Dermis microvascular lymphatic vessel endothelial cell (primary cell): ENCODE measurements at regions not wholly inside any gene's neighbourhood (a gene's known extent, or its start where the extent isn't known, plus 50 kb on each side); places are given as distances from the start of the nearest gene placed in this dataset.
"Not testable (repeated sequence)": the region's sequence is repeated elsewhere in the genome, so short reads cannot be mapped to it uniquely, and the experiment has no call there.

Source experiments
- DNase-seq, 2 donors: peaks; one replicate each; pipeline versions ENCODE4 v3.0.0 to v3.0.0-alpha.2; 2010; ENCODE audit warnings: low read depth in 2 of 2

DNA sequence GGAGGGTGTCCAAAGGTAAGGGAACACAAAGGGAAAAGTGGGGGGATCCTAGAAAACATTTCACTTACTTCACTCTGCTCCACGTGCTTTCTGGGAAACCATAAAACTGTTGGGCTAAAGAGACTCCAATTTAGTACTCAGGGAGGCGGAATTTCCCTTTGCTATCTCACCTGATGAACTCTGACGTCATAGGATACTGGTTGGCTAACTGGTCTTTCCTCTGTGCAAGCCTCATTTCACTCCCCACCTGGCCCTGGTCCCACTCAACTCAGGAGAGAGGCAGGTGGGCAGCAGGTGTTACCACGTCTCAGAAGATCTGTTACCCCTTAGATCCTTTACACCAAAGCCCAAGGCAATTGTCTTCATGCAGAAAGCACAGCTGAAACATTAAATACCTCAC, 51.8 kb upstream of the PMAIP1 start:
- DNase-seq: no peak

DNA sequence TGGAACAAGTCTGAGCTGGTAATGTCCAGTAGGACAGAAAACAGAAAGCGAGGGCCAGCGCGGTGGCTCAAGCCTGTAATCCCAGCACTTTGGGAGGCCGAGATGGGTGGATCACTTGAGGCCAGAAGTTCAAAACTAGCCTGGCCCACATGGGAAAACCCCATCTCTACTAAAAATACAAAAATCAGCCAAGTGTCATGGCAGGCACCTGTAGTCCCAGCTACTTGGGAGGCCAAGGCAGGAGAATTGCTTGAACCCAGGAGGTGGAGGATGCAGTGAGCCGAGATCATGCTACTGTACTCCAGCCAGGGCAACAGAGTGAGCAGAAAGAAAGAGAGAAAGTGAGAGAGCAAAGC, 52.3 kb upstream of the PMAIP1 start:
- DNase-seq: not testable (repeated sequence)

DNA sequence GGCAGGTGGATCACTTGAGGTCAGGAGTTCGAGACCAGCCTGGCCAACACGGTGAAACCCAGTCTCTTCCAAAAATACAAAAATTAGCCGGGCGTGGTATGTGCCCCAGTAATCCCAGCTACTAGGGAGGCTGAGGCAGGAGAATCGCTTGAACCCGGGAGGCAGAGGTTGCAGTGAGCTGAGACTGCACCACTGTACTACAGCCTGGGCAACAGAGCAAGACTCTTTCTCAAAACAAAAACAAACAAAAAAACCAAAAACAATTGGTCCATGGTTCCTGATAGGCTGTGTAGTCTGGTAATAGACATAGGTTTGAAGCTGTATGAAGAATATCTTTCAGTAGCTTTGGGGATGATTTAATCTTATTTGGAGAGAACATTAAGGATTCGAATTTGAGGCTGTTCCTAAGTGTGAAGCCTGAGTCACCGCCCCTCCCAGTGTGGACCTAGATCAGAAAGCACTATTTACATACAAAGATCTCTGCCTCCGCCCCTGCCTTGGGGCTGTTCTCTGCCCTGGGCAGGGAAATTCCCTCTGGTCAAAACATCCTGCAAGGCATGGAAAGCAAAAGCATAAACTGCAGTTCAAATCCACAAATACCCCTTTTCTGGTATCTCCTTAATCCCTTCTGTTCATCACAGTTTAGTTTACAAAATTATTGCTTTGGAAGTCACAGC, 52.8 kb upstream of the PMAIP1 start:
- peak in 1 of 2 donors; percentile 74 for DNase-seq

DNA sequence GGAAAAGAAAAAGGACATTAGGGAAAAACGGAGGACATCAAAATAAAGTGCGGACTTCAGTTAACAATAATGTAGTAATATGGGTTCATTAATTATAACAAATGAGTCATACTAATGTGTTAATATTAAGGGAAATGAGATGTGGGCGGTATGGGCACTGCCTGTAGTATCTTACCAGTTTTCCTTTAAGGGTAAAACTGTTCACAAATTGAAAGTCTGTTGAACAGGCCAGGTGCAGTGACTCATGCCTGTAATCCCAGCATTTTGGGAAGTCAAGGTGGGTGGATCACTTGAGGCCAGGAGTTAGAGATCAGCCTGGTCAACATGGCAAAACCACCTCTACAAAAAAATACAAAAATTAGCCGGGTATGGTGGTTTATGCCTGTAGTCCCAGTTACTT, 56.8 kb upstream of the PMAIP1 start:
- no peak for DNase-seq

DNA sequence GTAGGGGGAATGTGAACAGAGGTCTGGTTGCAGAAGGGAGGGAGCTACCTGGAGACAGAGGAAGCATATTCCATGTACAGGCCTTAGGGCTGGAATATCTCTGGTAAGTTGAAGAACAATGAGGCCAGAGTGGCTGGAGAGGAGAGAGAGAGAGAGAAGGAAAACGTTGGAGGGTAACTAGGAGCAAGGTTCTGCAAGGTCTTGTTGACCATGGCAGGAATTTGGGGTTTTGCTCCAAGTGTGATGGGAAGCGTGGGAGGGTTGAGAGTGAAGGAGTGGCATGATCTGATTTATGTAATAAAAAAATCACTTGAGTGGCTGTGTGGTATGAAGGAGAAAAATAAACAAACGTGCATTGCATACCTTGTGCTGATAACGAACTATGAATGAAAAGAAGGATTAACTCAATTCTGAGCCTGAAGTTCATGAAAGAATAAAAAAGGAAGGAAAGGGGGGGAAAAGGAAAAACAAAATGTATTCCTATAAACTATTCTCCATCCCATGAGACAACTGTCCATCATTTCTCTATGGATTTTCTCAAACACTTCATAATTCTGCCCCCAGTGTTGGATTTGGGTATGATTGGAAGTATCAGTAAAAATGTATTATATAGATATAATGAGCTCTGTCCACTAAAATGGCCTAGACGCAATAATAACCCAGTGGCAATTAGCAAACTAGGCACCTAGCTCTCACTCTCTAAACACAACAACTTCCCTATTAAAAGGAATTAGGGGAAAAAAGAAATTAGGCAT, 59.7 kb upstream of the PMAIP1 start:
- peak in 1 of 2 donors; percentile 9 for DNase-seq

DNA sequence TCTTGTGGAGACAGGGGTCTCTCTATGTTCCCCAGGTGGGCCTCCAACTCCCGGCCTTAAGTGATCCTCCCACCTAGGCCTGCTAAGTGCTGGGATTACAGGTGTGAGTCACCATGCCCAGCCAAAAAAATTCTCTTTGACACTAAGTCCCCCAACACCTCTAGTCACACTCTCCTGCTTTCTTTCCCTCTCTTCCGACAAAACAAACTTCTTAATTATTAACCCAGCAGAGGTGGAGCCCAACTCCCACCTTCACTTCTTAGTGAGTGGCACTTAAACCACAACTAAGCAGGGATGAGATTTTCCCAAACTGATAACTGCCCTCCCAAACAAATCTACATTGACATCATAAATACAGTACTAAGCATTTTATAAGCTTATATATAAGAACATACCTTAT, 60.5 kb upstream of the PMAIP1 start:
- no peak for DNase-seq

DNA sequence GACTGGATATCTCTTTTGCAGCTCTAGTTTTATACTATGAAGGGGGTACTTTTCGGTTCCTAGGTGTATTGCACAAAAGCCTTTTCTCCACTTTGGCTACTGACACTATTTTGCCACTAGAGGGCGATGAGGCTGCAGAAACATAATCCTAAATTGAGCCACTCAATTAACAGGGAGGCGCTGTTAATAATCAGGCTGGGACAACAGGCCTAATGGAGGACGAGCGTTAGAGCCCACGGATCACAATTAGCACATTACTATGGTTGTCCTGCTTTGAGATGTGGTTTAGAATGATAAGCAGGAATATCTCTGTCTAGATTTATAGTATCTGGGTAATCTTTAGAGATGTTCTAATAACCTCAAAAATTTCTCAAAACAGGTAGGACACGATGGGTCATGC, 62.2 kb upstream of the PMAIP1 start:
- peak; percentile 65 to 77 for DNase-seq

DNA sequence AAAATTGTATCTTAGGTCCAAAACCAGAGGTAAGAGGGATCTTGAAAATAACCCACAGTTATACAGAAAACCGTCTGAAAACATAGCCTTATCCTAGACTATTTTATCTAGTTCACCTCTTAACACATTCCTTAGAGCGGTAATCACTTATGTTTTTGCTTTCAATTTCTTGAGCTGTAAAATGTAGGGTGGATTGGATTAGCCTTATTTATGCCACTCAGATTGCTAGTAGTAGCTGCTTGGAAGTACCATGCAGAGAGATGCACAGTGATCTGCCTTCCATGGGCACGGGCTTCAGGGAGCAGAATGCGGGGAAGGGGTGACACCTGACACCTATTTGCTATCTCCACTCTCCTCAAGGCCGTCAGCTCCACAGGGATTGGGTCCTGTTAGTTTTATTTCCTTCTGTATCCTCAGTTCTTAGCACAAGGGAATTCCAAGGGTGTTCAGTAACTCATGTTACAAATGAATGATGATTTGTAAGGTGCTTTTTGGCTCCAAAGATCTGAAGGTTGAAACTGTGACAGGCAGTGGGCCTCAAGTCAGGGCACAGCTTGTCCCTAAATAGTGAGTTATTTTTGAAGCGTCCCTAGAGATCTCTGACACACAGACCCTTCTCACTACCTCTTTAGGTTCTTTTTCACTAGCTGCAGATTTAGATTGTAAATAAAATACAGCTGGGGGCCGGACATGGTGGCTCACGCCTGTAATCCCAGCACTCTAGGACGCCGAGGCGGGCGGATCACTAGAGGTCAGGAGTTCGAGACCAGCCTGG, 64.0 kb upstream of the PMAIP1 start:
- DNase-seq: no peak

DNA sequence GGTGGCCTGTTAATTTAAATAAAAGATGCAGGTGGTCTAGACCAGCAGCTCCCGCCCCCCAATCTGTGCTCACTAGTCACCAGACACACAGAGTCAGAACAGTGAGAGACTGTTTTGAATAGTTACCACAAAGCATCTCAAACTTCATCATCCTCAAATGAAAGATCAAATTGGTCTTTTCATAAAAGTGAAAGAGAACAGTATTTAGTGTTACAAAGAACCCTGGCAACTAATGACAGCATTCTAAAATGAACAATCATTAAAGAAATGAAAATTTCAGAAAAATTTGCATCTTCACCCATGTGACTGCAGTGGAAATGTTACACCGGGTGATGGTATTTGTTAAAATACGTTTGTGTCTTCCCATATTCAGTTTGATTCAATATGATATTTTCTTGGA, 65.5 kb upstream of the PMAIP1 start:
- no peak for DNase-seq

DNA sequence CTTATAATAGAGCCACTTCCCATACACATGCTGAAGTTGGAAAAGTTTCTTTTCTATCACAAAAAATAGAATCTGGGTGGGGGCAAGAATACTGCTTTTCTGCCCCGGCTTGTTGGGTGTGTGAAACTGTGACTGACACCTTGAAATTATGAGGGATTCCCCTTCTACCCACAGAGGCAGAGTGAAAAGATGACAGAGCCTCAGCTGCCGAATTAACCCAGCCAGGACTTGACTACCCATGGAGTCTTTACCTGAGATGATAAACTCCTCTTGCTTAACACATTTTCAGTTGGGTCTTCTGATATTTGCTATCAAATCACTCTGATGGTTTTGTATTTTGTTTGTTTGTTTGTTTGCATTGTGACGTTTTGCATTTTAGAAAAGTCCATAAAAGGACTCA, 66.0 kb upstream of the PMAIP1 start:
- DNase-seq: no peak

DNA sequence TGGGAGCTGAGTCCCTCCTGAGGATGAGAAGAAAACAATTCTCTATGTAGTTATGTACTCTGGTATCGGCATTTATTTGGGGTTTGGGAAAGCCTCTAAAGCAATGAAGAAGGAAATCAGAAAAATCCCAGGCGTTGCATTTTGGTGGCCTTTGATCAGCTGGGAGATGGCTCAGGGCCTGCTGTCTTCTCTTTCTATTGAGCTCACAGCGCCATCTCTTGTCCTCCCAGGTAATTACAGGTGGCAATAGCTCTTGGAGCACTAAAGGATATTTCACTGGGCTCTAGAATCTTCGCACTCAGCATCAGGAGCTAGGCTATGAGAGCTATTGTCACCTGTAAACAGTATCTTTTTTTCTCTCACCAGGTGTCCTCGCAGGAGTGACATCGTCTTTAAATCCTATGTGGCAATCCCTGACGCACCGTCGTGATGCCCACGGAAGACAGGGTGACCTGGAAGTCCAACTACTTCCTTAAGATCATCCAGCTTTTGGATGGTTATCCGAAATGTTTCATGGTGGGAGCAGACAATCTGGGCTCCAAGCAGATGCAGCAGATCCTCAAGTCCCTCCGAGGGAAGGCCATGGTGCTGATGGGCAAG, 76.1 kb upstream of the PMAIP1 start:
- DNase-seq: peak; percentile 46 to 72

DNA sequence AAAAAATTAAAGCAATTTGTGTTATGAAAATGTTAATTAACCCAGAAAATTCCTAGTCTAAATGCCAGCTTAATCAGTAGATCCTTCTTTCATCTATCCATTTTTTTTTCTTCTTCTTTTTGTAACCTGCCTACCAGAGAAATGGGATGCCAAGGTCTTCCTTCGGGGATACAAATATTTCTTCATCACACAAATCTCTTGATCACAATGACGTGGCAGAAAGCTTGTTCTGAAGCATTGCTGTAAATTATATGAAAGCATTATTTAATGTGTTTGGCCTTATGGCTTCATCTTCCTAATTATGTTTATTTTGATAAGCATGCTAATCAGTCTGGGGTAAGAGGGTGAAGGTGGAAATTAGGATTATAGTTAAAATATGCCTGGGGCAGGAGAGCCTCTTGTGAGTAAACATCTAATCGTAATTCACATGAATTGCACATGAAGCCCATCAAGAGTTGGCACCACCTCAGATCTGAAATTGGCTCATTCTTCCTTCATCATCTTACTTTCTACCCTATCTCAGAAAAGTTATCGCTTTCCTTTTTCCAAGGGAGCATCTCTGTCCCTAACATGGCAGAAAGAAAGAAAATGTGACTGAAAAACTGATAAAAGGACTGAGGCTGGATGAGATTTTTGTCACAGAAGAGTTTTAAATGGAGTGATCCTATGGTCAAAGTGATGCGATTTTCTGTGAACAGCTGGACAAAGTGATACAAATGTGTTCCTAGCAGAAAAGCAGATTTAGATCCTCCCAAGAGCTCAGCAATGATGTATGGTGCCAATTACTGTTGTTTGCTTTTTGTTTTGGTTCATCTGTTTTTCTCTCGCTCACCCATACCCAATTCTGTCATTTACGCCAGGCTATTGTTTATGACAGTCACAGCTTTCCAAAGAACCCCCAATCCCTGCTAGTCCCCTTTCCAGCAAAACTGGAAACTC, 76.9 kb upstream of the PMAIP1 start:
- no peak for DNase-seq

DNA sequence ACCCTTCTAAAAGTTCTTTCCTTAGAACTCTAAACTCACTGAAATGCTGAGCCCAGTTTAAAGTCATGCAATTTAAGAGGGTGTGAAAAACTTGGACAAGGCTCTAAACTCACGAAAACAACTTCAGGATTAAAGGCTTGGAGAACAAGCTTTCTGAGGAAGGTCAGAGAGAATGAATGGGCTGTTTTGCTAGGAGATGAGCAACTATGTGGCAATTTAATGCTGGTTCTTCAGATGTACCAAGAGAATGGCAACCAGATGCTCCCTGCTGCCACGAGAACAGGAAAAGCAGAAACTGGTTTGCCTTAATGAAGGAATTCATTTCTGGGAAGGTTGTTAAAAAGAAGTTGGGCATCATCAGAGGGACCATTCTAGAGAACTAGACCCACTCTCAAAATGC, 77.8 kb upstream of the PMAIP1 start:
- no peak for DNase-seq

DNA sequence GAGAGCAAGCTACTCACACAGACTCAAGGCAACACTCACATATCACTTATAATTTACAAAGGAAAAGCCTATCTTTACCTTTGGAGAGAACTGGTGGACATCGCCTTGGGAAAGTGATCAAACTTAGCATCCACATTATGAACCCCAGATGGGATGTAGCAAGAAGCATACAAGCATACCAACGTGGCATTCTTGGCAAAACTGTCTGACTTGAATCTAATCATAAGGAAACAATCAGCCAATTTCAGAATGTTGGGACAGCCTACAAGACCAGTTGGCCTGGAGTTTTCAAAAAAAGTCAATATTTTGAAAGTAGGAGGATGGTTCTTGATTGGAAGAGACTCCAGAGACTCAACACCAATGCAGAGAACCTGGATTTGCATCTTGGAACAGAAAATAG, 79.1 kb upstream of the PMAIP1 start:
- no peak for DNase-seq

DNA sequence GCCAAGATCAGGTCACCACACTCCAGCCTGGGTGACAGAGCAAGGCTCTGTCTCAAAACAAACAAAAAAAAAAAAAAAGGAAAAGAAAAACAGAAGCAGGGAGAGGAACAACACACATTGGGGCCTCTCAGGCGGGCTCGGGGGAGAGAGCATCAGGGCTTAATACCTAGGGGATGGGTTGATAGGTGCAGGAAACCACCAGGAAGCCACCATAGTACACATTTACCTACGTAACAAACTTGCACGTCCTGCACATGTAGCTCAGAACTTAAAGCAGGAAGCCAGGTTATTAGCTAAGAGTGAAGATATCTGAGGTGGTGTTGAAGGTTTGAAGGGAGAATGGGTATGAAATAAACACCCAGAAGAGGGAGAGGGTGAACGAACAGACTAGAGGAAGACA, 81.0 kb upstream of the PMAIP1 start:
- no peak for DNase-seq

DNA sequence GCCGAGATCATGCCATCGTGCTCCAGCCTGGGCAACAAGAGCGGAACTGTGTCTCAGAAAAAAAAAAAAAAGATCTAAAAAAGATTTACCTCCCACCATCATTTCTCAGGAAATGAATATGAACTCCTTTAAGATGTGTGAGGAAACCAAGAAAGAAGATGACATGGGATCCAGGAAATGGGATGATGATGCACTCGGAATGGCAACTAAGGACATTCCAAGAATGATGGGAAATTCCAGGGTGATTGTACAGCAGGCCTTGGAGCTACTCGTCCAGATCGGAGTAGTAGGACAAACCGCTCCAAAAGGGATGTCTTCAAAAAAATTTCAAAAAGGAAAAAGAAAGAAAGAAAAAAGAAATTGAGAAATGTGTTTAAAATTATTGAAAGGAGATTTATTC, 84.9 kb upstream of the PMAIP1 start:
- DNase-seq: peak in 1 of 2 donors; percentile 24

DNA sequence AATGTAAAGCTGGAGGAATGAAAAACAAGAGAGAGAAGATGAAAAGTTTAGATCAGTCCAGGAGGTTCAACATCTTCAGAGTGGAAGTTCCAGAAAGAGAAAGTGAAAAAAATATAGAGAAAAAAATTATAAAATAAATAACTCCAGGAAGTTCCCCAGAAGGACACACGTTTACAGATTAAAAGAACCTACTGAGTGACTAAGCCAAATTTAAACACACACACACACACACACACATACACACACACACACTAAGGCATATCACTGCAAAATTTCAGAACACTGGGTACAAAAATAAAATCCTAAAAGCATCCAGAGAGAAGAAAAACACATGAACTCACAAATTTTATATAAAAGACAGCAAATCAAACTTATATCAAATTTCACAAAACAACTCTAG, 85.9 kb upstream of the PMAIP1 start:
- DNase-seq: no peak

DNA sequence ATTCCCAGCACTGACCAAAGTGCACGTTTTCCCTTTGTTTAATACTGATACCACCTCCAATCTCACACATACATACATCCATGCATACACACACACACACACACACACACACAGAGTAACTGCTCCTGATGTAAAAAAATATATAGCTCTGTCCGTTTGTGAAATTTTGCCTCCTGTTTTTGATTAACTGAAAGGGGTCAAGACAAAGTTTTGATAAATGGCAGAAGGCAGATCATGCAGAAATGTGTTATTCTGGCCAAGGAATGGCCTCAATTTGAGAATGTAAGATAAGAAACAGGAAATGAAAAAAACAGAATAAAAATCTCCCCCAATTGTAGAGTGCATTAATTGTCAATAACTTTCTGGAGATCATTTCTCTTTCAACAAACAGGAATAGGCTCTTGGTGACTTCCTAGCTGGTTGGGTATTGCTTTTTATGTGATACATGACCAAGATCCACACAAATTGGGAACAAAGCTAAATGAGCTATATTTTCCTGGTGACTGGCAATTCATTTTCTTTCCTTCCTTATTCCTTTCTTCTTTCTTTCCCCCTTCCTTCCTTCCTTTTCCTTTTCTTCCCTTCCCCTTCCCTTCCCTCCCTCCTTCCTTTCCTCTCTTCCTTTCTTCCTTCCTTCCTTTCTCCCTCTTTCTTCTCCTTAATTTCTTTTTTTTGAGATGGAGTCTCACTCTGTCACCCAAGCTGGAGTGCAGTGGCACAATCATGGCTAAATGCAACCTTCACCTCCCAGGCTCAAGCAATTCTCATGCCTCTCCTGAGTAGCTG, 88.9 kb upstream of the PMAIP1 start:
- DNase-seq: no peak

DNA sequence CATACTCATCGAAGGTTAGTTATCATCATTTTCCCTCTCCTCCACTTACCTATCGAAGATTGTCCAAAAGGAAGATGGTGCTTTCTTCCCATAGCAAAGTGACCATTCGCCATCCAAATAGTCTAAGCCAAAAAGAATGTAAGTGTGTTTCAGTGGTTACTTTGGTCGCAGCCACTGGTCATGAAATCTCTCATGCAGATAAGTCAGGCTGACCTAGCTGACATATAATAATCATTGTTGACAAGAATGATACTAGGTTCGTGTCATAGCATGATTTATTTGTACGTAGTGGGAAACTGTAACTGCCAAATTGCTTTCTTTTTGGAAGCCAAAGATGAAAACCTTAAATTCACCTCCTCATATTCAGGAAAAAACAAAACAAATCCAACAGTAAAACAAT, 89.6 kb upstream of the PMAIP1 start:
- DNase-seq: peak in 1 of 2 donors; percentile 27

DNA sequence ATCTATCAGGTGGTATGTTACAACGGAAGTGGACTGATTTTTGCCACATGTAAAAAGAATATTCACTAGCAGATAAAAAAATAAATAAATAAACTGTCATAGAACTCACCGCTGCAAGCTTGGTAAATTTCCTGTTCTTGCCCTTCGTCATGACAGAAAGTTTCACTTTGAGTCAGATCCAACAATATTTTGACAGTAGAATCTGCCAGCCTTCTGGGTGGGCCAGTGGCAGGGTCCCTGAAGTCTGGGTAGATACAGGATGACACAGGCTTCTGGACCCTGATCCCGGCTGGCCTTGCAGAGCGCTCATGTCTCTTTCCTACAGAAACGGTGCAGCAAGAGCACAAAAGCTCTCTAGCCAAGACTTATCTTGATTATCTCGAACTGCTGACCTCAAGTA, 97.8 kb upstream of the PMAIP1 start:
- DNase-seq: no peak
